Adipocyte (in vitro differentiated cells): ENCODE measurements at regions not wholly inside any gene's neighbourhood (a gene's known extent, or its start where the extent isn't known, plus 50 kb on each side); places are given as distances from the start of the nearest gene placed in this dataset.
A peak's percentile ranks its signal among the peaks of the same experiment; 100 is the strongest.

Experiments
- DNase-seq: peaks from one replicate; pipeline ENCODE4 v3.0.0-alpha.2; 2015; ENCODE audit warnings: low read depth
- H3K27me3 ChIP-seq: replicated peaks from 2 replicates; pipeline ENCODE4 v1.7.0; 2013; ENCODE audit warnings: mild to moderate bottlenecking, low read length, moderate library complexity; ENCODE audit not compliant: control insufficient read depth, insufficient read depth
- H3K36me3 ChIP-seq: 2 replicates; pipeline ENCODE4 v1.7.0; 2013; ENCODE audit warnings: low read length, mild to moderate bottlenecking, moderate library complexity; ENCODE audit not compliant: control insufficient read depth, insufficient read depth, severe bottlenecking
- H3K4me1 ChIP-seq: 2 replicates; pipeline ENCODE4 v1.7.0; 2013; ENCODE audit warnings: mild to moderate bottlenecking, low read length, moderate library complexity; ENCODE audit not compliant: control insufficient read depth, insufficient read depth
- H3K4me3 ChIP-seq: 2 replicates; pipeline ENCODE4 v1.7.0; 2013; ENCODE audit warnings: mild to moderate bottlenecking, low read length, moderate library complexity
- H3K9ac ChIP-seq: 2 replicates; pipeline ENCODE4 v1.7.0; 2013; ENCODE audit warnings: mild to moderate bottlenecking, low read length, moderate library complexity
- H3K9me3 ChIP-seq: 2 replicates; pipeline ENCODE4 v1.7.0; 2013; ENCODE audit warnings: mild to moderate bottlenecking, low read length, moderate library complexity; ENCODE audit not compliant: control insufficient read depth

DNA sequence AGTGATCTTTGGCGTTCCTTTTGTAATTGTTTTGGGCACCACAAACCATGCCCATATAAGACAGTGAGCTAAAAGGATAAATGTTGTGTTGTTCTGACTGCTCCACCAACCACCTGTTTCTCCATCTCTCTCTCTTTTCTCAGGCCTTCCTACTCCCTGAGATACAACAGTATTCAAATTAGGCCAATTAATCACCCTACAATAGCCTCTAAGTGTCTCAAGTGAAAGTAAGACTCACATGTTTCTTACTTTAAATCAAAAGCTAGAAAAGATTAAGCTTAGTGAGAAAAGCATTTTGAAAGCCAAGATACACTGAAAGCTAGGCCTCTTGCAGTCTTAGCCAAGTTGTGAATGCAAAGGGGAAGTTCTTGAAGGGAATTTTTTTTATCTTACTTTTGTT is 268.8 kb upstream of the NREP start:
- Histone ChIP-seq H3K36me3 (no peaks in the 10 kb centered on the region), H3K27me3 (no peaks in the 10 kb centered on the region), H3K9ac (no peak overlapping the region), H3K4me3 (no peak overlapping the region), H3K9me3 (no peaks in the 10 kb centered on the region), H3K4me1 (peaks cover 6% of the 10 kb centered on the region)
- no peak for DNase-seq

DNA sequence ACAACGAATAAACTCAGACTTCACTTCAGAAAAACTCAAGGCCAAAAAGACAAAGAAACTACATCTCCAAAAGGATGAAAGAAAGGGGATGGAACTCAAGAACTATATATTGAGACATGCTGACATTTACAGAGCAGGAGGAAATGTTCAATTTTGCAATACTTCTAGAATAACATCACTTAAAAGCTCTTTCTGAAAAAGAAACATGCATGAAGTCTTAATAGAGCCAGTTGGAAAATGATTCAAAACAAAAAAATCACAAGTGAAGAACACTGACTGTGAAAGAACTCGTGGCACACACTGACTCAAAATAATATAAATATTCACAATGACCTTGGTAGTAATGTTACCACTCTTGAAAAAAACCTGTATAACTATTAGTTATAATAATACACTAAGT is 267.8 kb upstream of the NREP start:
- Histone ChIP-seq H3K4me3 (no peak overlapping the region), H3K4me1 (peaks cover 6% of the 10 kb centered on the region), H3K27me3 (no peaks in the 10 kb centered on the region), H3K9ac (no peak overlapping the region), H3K36me3 (no peaks in the 10 kb centered on the region), H3K9me3 (no peaks in the 10 kb centered on the region)
- DNase-seq, result peak; percentile 79

DNA sequence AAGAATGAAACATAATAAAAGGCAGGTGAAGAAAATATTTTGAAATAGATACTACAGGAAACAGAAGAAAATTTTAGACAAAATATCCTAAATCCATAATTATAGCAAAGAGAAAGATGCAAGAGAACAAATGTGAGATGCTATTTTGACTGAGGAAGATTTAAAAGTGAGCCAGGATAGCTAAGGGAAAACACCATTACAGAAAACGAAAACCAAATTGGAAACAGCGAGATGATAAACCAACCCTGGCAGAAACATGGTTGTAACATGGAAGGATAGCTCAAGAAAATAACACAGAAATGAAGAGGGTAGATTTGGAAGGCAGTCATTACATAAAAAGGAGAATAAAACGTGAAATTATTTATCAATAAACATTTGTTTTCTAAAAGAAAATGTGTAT is 267.2 kb upstream of the NREP start:
- H3K4me1 ChIP-seq, result peaks cover 6% of the 10 kb centered on the region
- no peak overlapping the region for H3K9ac ChIP-seq
- no peaks in the 10 kb centered on the region for H3K27me3 ChIP-seq
- no peaks in the 10 kb centered on the region for H3K9me3 ChIP-seq
- no peak for DNase-seq
- no peak overlapping the region for H3K4me3 ChIP-seq
- no peaks in the 10 kb centered on the region for H3K36me3 ChIP-seq

DNA sequence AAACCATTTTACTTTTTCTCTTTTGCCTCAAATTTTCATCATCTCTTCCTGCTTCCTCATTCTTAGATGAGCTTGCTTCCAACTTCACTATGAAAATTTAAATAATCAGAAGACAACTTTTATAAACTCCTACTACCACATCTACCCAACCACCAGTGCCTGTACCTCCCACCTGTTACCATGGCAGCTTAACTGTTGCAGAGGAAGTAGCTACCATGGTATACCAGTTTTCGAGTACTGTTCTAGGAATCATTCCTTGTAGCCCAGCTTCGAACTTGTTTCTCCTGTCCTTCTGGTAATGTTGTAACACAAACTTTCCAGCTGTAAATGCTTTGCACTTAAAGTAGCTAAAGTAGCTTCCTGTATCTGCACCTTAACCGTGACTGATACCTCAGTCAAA is 266.8 kb upstream of the NREP start:
- no peaks in the 10 kb centered on the region for H3K27me3 ChIP-seq
- no peak overlapping the region for H3K4me3 ChIP-seq
- DNase-seq, result no peak

DNA sequence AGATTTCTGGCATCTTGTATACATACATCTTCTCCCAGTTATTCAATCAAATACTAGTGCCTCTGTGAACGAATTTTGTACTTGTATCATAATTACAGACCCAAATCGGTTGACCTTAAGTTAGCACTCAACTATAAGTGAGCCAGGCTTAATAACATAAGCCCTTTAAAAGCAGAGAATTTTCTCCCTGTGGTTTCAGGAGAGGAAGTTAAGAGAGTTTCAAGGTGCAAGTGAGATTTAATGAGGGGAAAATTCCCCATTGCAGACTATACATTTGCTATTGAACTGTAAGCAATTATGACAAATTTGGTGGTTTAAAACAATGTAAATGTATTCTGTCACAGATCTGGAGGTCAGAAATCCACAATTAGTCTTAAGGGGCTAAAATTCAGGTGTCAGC is 261.9 kb upstream of the NREP start:
- no peak for DNase-seq

More for the DNA sequence above, 266.8 kb upstream of the NREP start:
- Histone ChIP-seq H3K4me1 (peaks cover 6% of the 10 kb centered on the region), H3K36me3 (no peaks in the 10 kb centered on the region), H3K9me3 (no peaks in the 10 kb centered on the region), H3K9ac (no peak overlapping the region)

GRCh38 chr5:112016980-112017379 is 260.0 kb upstream of the NREP start:
- Histone ChIP-seq H3K9ac (no peak overlapping the region), H3K36me3 (no peaks in the 10 kb centered on the region), H3K9me3 (no peaks in the 10 kb centered on the region), H3K4me1 (peaks cover 18% of the 10 kb centered on the region), H3K4me3 (no peak overlapping the region), H3K27me3 (no peaks in the 10 kb centered on the region)
- no peak for DNase-seq

More for the DNA sequence above, 261.9 kb upstream of the NREP start:
- no peaks in the 10 kb centered on the region for H3K36me3 ChIP-seq
- no peaks in the 10 kb centered on the region for H3K27me3 ChIP-seq
- H3K4me3 ChIP-seq, result no peak overlapping the region
- no peak overlapping the region for H3K9ac ChIP-seq
- H3K9me3 ChIP-seq, result no peaks in the 10 kb centered on the region
- peaks cover 9% of the 10 kb centered on the region for H3K4me1 ChIP-seq

- H3K36me3 ChIP-seq, result no peaks in the 10 kb centered on the region
- peaks cover 20% of the 10 kb centered on the region for H3K4me1 ChIP-seq
- H3K4me3 ChIP-seq, result no peak overlapping the region
- no peaks in the 10 kb centered on the region for H3K9me3 ChIP-seq
- H3K27me3 ChIP-seq, result no peaks in the 10 kb centered on the region
- H3K9ac ChIP-seq, result no peak overlapping the region
- DNase-seq, result peak; percentile 31
These were observed 257.9 kb upstream of the NREP start for GRCh38 chr5:112014783-112015395.

DNA sequence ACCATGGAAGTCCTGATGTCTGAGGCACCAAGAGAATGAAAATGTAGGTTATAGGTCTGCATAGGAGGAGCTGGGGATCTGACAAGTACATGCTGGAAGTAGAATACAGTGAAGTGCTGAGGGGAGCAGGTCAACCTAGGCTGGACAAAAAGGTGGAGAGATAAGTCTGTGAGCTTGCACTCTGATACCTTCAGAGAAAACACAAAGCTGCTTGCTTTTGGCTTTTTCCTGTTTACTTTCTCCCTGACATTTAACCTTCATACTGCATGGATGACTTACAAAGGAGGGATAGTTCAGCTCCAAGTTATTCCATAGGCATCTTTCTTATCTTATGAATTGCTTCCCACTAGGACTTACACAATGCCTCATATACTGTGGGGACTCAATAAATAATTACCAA is 256.7 kb upstream of the NREP start:
- Histone ChIP-seq H3K9ac (no peak overlapping the region), H3K4me3 (no peak overlapping the region), H3K27me3 (no peaks in the 10 kb centered on the region), H3K9me3 (no peaks in the 10 kb centered on the region), H3K4me1 (peaks cover 20% of the 10 kb centered on the region), H3K36me3 (no peaks in the 10 kb centered on the region)
- no peak for DNase-seq

DNA sequence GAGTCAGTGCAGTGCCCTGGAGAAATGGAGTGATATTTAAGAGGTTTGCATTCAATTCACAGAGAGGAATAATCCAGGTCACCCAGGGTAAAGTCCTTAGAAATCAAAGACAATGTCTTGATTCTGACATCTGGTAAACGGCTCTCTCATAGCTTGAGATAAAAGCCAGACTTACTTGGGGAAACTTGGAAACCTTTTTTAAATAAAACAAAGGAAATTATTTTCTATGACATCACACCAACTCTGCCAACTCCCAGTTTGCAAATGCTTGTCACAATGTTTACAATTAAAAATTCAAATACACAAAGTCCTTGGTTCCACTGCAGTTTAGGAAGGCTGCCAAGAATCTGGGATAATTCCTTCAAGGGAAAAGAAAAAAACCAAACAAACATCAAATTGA is 255.1 kb upstream of the NREP start:
- Histone ChIP-seq H3K9me3 (no peaks in the 10 kb centered on the region), H3K36me3 (no peaks in the 10 kb centered on the region), H3K27me3 (no peaks in the 10 kb centered on the region), H3K4me3 (no peak overlapping the region), H3K4me1 (peaks cover 20% of the 10 kb centered on the region), H3K9ac (no peak overlapping the region)
- peak; percentile 78 for DNase-seq

DNA sequence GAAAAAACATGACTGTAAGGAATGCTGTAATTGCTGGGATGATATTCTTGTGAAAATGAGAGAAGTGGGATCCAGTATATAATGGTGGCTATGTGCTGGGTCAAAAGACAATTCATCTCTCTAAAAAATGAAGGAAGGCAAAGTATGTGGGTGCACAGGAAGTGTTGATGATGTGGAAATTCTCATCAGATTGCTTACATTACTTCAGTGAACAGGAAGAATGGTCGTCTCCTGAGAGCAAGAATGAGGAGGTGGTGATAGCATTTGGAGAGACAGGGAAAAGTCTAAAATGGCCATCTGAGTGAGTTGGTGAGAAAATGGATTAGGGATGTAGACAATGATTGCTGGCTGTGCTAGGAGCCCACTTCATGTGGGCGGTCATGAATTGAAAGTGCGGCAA is 253.5 kb upstream of the NREP start:
- no peaks in the 10 kb centered on the region for H3K27me3 ChIP-seq
- peaks cover 36% of the 10 kb centered on the region for H3K4me1 ChIP-seq
- H3K9me3 ChIP-seq, result no peaks in the 10 kb centered on the region
- H3K36me3 ChIP-seq, result no peaks in the 10 kb centered on the region
- no peak overlapping the region for H3K9ac ChIP-seq
- no peak overlapping the region for H3K4me3 ChIP-seq
- no peak for DNase-seq

DNA sequence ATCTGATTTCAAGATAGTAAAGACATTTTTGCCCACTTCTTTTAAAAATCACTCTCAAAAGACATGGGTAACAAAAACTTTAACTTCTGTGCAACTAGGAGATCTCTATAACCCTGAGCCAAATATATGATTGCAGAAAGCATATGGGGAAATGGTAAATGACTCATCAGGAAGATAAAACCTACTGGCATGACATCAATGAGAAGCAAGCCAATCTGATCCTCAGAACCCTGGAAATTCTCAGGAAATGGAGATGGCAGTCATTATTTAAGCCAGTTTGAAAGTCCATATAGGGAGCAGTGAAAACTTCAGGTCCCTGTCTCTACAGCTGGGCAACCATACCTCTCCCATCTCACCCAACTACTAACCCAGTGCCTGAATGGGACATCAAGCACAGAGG is 249.7 kb upstream of the NREP start:
- Histone ChIP-seq H3K4me1 (peaks cover 29% of the 10 kb centered on the region), H3K9ac (peak overlapping the region; percentile 13), H3K4me3 (no peak overlapping the region), H3K27me3 (no peaks in the 10 kb centered on the region), H3K36me3 (no peaks in the 10 kb centered on the region), H3K9me3 (no peaks in the 10 kb centered on the region)
- DNase-seq, result peak; percentile 36

DNA sequence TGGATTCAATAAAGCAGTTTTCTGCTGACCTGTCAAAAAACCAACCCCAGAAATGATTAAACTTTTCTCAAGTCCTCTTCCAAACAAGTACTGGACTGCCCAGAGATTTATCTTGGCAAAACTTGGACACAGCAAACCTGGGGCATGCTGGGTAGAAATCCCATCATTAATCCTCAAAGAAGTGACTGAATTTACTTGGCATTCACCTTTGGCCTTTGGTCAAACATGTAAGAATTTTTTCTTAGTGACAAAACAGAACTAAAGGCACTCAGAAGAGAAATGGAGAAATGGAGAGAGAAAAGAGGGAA is 248.6 kb upstream of the NREP start:
- Histone ChIP-seq H3K36me3 (no peaks in the 10 kb centered on the region), H3K4me3 (no peak overlapping the region), H3K27me3 (no peaks in the 10 kb centered on the region), H3K4me1 (peaks cover 29% of the 10 kb centered on the region), H3K9ac (peak overlapping the region; percentile 52), H3K9me3 (no peaks in the 10 kb centered on the region)
- peak; percentile 42 for DNase-seq
